HS-5 (cell line): ENCODE measurements at regions not wholly inside any gene's neighbourhood (a gene's known extent, or its start where the extent isn't known, plus 50 kb on each side); places are given as distances from the start of the nearest gene placed in this dataset.

Source experiments
- DNase-seq: peaks from one replicate; pipeline ENCODE4 v3.0.0-alpha.2; 2012; ENCODE audit warnings: low read depth

DNA sequence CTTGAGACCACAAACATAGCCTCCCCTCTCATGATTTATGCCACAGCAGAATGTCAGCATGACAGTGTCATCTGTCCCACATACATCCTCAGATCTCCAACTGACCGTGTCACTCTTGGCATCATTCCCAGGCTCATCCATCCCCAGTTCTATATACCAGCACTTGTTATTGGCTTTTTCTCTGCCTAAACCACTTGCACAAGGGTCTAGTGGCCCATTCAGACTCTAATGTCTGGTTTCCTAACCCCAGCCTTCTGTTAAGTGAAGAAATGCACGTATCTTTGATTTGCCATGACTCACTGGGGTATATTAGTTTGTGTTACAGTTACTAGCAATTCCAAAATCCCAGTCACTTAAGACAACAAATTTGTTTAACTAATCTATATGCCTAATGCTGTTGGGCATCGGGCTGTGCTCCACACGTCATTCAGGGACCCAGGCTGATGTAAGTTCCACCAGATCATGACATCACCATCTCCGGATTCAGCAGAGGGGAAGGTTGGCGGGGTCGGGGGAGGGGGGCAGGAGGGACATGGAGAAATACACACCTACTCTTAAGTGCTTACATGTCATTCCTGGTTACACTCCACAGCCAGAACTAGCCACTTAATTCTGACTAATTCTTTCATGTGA, 517.4 kb downstream of the BUD13 start:
- no peak for DNase-seq

DNA sequence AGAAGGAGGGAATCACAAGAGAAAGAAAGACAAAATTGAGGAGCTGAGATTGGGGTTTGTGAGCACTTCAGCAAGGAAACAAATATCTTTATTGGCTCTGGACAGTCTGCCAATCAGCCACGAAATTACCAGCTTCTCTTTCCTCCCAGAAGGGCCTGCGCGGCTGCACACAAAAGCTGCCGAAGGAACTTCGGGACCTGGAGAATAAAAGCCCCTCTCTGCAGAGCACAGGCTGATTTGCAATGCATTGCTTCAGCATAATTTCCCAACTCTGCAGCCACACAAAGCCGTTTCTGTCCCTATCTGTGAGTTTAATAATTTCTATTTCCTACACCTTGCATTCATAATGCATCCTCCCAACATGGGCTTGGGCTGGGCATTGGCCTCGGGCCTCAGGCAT, 522.6 kb downstream of the BUD13 start:
- DNase-seq: no peak

DNA sequence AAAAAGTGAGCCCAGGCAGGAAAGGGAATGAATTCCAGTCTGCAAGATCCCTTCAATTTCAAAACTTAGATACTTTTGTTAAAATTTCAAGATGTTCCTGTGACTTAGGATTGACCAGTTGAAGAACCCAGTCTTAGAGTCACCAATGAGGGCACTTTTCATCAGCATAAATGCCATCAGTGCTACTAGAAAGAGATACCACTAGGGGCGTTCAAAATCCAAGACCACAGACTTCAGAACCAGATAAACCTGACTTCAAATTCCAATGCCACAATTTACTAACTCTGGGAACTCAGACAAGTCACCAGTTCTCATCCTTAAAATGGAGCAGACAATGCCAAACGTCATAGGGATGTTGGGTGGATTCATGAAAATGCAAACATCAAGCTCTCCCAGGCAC, 523.2 kb downstream of the BUD13 start:
- DNase-seq: no peak

DNA sequence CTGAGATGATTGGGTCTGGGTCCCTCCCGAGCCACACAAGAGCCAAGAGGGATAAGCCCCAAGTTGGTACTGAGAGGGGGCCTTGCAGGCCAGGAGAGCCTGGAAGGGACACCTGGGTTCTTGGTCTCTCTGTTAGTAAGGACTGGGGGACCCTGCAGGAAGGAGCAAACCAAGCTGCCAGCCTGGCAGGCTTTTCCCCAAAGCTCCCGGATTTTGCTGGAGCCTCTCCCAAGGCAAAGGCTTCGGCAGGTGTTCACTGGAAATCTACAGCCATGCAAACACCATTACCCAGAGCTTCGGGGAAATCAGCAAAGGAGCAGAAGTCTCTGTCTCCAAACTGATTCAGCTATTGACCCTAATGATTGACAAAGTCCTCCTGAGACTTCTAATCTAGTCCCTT, 527.9 kb downstream of the BUD13 start:
- no peak for DNase-seq

DNA sequence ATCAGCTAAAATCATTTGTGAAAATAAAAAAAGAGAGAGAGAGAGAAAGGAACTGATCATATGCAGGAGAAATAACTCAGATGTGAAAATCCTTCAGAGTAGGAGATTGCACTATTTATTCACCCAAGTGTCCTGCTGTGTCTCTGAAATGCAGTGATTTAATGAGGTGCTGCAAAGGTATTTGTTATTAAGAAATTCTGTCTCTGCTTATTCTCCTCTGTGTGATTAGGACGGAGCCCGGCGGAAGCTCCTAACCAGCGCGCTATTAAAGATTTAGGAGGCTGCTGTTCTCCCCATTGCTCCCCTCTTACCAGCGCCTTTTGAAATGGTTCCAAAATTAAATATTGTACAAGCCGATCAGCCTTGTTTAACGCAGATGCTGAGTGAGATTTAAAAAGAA, 528.3 kb downstream of the BUD13 start:
- DNase-seq: no peak

DNA sequence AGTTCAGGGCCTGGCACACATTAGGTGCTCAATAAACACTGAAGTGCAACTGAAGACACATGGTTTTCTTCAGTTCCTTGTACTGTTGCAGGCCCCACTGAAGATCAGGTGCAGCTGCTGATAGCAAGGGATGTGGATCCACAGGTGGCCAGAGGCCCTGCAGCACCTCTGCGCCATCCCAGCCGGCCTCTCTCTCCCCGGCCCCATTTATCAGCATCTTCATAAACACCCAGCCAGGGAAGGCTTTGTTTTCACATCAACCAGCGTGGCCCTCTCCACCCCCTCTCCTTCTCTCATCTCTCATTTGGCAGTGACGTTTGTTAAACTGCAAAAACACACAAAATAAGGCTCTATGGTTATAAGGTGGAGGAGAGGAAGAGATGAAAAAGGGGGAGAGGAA, 528.8 kb downstream of the BUD13 start:
- DNase-seq: no peak

DNA sequence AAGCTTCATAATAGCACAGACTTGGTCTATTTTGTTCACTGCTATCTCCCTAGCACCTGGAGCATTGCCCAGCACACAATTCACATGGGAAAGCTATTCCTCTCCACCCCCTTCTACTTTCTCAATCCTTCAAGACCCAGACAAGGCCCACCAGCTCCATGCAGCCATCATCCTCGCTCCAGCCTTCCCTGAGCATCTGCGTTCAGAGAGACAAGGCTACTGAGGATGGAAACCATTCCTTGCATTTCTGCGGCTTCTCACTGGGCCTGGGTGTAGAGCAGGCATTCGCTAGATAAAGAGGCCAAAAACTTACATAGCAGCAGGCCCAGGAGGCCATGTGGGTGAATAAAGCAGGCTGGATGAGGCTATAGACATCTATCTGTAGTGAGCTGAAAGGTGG, 530.8 kb downstream of the BUD13 start:
- DNase-seq: no peak

DNA sequence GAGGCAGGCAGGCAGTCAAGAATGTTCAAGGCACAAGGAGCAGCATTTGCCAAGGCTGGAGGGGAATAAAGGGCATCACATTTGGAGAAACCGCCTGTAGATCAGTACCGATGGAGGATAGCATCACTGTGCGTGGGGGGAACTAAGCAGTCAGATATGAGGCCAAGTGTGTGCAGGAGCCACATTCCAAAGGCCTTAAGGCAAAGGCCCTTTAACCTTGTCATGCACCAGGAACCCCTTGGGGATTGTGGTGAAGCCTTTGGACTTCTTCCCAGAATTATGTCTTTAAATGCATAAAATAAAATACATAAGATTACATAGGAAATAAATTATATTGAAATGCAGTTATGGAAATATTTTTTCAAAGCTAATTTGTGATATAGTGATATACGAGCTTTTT, 532.1 kb downstream of the BUD13 start:
- no peak for DNase-seq

DNA sequence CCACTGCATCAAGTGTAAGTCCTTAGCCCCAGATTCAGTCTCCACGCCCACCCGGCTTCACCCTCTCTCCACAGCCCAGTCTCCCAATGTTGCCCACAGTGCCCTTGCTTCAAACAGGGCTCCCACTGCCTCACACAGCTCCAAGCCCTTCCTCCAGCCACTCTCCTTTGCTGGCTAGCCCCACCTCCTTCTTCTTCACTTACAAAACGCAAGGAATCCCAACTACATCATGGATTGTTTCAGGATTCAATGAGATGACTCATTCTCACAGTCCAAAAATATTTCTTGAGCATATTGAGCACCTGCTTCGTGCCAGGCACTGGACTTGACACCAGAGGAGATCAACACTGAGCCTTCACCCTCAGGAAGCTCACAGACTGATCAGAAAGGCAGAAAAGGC, 533.5 kb downstream of the BUD13 start:
- DNase-seq: no peak

DNA sequence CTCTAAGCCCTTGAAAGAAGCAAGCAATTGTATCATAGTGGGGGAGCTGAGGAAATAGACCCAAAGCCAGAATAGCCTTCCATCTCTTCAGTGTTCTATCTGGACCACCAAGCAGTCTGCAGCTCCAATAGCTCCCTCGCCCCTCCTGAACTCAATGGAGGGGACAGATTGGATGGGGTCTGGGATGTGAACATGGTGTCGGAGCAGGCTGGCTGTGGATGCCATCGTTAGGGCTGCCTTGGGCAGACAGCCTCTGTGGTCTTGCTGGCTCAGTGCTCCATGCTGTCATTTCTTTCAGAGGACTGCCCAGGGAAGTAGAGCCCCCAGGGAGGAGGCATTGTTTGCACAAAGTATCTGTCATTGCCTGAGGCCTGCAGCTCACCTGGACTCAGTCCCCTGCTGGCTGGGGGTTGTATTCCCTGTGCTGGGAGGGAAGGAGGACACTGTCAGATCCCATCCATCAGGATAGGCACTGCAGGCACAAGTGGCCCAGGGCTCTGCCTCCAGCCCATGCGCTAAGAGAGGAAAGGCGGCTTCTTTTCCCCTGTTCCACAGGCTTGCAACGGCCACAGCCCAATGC, 537.7 kb downstream of the BUD13 start:
- no peak for DNase-seq

DNA sequence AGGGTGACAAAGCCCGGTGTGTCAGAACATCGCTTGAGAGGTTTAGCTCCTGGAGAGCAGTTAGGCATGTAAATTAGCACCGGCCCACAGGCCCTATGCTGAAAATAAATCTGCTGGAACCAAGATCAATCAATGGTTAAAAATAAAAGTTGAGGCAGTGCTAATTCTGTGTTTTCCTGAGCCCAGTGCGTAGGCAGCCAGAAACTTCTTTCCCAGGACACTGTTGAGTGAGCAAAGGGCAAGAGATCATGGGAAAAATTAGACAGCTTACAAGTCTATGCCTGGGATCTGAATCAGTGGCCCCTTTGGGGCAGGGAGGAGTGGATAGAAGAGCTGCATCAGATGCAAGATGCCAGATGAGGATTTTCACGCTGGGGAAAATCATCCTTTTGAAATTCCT, 539.2 kb downstream of the BUD13 start:
- DNase-seq: no peak

DNA sequence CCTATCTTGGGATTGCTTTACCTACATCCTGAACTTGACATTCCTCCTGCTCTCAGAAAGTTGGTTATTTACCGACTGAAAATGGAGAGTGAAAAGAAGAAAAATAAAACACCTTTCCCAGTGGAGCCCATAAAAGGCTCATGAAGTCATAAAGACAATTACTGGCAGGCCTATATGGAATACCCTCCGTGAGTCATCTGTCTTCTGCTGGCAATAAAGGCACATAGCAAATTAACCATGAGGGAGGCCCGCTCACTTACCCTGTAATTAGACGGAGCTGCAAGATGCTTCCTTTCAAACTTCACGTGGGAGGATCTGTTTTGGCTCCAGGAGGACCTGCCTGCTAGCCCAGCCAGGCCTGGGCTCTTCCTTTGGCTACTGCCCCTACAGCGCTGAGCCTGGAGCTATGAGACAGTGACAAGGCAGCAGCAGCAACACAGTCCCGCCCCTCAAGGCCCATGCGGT, 540.4 kb downstream of the BUD13 start:
- DNase-seq: no peak

DNA sequence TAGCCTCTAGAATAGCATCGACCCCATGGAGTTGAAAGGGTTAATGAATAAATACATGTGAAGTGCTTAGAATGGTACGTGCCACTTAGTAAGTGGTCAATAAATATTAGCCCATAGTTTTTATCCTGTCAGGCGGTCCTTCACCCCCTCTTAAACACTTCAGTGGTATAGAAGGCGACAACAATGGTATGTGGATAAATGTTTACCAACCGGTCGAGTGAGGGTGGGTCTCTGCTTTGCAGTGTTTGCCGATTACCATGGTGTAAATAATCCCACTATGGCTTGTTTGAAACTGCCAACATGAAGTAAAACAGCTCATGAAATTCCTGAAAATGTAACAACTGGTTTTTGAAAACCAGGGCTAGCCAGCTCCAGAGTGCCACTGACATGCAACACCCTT, 541.2 kb downstream of the BUD13 start:
- no peak for DNase-seq

DNA sequence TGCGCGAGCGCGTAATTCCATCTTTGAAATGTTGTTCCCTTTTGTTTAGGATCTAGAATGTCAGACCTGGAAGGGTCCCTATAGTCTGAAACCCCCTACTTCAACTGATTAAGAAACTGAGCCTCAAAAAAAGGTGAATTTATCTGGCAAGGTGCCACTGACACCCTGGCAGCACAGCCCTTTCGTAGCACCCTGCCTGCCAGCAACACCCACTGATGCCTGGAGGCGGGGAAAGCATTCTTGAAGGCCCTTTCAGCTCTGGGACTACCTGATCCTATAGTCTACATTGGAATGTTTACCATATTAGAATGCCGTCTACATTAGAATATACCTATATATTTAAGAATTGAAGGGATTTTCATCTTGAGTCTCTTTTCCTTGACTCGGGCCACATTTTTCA, 542.3 kb downstream of the BUD13 start:
- DNase-seq: no peak

DNA sequence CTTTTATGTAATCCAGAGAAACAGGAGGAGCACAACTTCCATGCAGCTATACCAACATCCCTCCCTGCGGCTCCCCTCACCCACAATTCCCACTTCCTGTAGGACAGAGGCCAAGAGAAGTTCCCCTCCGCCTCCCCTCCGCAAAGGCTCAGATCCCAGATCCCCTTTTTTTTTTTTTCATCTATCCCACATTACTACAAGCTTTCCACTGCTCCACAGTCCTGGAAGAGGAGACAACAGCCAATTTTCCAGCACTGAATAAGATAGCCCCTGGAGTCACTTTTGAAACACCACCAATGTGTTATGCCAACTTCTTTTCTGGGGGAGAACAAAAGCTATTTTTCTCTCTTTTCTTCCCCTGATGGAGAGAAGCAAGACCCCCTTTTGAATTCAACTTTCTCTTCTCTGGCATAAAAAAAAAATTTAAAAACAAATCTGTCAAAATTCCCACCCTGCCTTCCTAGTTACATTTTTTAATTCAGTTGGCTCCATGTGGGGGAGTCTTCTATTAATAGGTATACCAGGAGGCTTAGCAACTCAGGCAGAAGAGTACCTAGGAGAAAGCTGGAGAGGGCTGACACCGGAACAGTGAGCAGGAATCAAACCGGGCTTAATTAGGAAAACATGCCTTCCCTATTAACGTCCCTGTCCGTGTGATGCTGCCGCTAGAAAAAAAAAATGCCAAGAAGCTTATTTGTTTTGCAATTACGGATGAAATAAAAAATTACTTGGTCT, 543.4 kb downstream of the BUD13 start:
- DNase-seq: no peak

DNA sequence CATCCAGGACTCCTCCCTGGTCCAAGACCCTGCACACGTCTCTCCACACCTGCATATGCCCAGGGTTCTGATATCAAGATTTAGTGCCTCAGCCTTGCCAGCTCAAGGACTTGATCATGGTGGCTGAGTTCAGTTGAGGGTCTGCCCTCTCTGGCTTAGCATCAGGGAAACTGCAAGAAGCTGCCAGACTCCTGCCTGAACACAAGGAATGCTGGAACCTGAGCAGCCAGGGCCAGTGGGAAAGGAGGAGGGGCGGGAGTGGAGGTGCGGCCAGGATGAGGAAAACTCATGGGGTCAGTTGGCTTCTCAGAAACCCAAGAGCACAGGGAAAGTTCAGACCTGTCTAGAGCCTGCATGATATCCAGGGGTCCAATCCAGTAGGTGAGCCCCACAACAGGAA, 546.1 kb downstream of the BUD13 start:
- DNase-seq: no peak

DNA sequence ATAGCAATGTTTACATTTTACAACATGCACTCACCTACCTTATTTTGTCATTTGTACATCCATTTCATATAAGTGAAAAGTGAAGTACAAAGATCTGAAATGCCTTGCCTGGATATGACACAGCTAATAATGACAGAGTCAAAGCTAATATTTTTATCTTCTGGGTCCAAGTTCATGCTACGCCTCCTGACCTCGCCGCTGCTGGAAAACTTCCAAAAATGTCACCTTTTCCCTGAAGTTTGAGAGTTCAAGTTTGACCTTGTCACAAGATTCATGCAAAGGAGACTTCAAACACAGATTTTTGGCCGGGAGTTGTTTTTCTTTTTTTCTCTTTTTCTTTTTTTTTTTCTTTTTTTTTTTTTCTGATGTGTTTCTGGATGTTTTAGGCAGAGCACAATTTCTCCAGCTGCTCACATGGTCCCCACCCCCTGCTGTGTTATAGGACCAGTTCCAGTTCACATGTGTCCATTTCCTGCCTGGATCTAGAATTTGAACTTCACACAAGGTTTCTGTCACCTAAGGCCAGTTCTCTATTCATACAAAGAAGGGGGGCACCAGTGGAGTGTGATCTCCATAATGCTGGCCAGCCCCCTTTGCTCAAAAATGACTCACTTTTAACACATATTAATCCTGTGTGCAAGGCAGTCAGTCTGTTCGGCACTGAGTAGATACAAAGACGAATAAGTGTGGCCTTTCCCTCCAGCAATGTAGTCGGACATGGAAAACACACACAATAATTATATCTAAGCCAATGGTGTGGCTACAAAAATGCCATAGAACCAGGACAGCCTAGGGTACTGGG, 546.8 kb downstream of the BUD13 start:
- no peak for DNase-seq

DNA sequence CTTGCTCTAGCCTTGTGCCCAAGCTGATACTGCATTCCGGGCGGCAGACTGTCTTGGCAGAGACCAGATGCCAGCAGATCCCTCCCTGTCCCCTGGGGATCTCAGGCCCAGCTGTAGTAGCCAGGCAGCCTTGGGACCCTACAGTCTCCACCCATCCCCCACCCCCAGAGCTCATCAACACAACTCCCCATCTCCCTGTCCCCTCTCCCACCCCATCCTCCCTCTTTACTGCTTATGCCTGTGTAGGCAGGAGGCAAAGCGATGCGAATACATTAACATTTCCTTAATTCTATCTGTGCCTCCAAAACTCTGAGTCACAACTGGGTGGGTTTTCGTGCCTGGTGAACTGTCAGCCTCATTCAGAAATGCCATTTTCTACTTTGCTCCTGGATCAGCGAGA, 547.6 kb downstream of the BUD13 start:
- no peak for DNase-seq

DNA sequence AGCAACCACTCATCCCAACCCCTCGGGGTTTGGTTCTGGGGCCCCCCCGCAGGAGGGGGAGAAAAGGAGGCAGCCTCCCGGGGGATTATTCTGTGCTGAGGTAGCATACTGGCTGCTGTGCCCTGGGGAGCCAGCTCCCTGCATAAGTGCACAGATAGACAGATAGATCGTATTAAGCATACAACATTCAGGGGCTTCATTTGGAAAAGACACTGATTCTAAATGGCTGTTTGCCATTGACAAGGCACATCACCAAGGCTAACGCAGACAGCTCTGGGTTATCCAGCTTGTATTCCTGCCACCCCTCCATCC, 547.9 kb downstream of the BUD13 start:
- no peak for DNase-seq

DNA sequence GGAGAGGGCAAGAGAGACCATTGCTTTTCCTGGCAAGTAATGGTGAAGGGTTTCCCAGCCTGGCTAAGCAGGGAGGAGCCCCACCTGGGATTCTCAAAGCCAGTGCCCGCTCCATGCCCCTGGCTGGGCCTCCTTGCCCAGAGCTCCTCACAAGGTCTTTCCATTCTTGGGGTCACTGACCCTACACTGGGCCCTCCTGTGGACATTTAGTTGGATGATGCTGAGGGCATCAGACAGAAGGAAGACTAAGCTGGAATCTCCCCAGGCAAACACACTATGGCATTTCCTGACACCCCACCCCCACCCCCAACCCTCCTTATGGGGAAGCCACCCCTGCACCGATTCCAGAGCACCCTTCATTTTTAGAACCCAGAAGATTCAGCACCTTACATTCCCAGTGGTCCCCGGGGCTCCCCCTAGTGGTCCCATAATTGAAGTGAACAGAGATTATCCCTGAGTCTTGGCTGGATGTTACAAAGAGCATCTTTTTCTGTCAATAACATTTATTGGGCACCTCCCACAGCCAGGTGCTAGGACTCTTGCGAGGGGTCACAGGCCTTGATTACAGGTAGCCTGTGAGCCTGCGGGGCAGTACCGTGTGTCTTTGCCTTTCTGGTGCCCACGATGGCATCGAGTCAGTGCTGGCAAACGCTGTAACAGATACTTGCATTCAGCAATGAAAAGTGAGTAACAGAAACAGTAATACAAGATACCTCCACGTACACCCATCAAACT, 548.5 kb downstream of the BUD13 start:
- no peak for DNase-seq

DNA sequence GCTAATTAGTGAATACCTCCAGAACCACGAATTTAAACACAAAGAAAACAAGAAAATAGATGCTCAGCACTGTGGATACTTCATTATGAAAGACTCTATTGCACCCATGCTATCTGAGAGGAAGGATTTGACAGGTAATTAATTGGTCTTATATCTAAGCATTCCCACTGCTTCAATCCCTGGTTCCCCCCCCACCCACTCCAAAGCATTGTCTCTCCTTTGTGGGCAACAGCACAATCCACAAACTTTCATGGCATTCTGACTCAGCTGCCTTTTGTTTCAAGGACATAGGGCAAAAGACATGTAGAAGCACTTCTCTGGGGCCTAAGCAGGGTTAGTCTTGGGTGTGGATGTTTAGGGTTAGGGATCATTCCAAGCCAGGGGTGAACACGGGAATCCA, 551.4 kb downstream of the BUD13 start:
- DNase-seq: no peak

DNA sequence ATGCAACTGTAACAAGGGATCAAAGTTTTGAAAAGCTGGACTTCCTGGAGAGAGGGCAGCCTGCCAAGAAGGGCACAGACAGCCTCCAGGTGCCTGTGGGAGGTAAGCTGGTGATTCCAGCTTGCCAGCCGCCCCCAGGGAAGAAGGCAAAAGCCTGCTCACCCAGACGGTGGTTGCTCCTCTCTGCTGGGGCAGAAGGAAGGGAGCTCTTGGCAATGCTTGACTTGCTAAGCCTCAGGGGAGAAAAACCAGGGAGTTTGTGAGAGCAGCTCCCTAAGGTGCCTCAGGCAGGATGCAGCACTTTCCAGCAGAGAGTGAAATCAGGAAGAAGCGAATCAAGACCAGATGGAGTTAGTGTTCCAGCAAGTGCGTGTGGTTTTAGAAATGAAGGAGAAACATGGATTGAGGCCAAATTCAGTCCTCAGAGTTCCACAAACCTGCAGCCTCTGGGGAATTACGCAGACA, 553.6 kb downstream of the BUD13 start:
- DNase-seq: no peak
